ENCODE measurements at regions not wholly inside any gene's neighbourhood (a gene's known extent, or its start where the extent isn't known, plus 50 kb on each side); places are given as distances from the start of the nearest gene placed in this dataset.

GRCh38 chr21:24076179-24076578, 1531.1 kb downstream of the MRPL39 start:
- DNase-seq = no peak
- Histone ChIP-seq H3K4ac (ENCODE audit: low read depth, low read length) (no peak overlapping the region), H3K9me3 (ENCODE audit: insufficient read depth, low read depth, low read length) (no peaks in the 10 kb centered on the region), H3K27me3 (ENCODE audit: insufficient read depth, low read length) (no peaks in the 10 kb centered on the region), H2AK5ac (ENCODE audit: low read length) (no peak overlapping the region), H2BK12ac (ENCODE audit: low read length) (no peak overlapping the region), H3K36me3 (ENCODE audit: control insufficient read depth in 1 of 2, insufficient read depth in 2 of 2, low read length in 2 of 2) (no peaks in the 10 kb centered on the region), H3K79me2 (ENCODE audit: control insufficient read depth, insufficient read depth, low read length, poor library complexity) (no peaks in the 10 kb centered on the region), H2AFZ (ENCODE audit: insufficient read depth, low read length, poor library complexity) (no peak overlapping the region), H3K4me2 (ENCODE audit: low read length) (no peak overlapping the region), H2BK120ac (ENCODE audit: insufficient read depth, low read length, poor library complexity) (no peak overlapping the region), H4K8ac (ENCODE audit: low read depth, low read length) (no peak overlapping the region), H3K4me1 (ENCODE audit: control insufficient read depth in 1 of 2, insufficient read depth in 2 of 2, low read length in 2 of 2) (no peaks in the 10 kb centered on the region), H3K14ac (ENCODE audit: low read length) (no peak overlapping the region), H3K23ac (ENCODE audit: low read length) (no peak overlapping the region), H3K79me1 (ENCODE audit: low read length) (no peaks in the 10 kb centered on the region), H2BK5ac (ENCODE audit: low read depth, low read length, poor library complexity) (no peak overlapping the region), H3K27ac (ENCODE audit: low read depth, low read length) (no peak overlapping the region), H3K4me3 (ENCODE audit: low read depth, low read length) (no peak overlapping the region), H4K91ac (ENCODE audit: low read depth, low read length) (no peak overlapping the region), H4K12ac (ENCODE audit: low read depth, low read length) (no peak overlapping the region), H3K18ac (ENCODE audit: low read length) (no peak overlapping the region), H3K9ac (ENCODE audit: low read length) (no peak overlapping the region)

- H3K4ac ChIP-seq (ENCODE audit: low read depth, low read length) = no peak overlapping the region
- H3K79me1 ChIP-seq (ENCODE audit: low read length) = no peaks in the 10 kb centered on the region
- no peak overlapping the region for H2AK5ac ChIP-seq (ENCODE audit: low read length)
- H3K4me2 ChIP-seq (ENCODE audit: low read length) = no peak overlapping the region
- no peak overlapping the region for H3K4me3 ChIP-seq (ENCODE audit: low read depth, low read length)
- no peaks in the 10 kb centered on the region for H3K79me2 ChIP-seq (ENCODE audit: control insufficient read depth, insufficient read depth, low read length, poor library complexity)
- H3K9ac ChIP-seq (ENCODE audit: low read length) = no peak overlapping the region
- H2BK12ac ChIP-seq (ENCODE audit: low read length) = no peak overlapping the region
- no peak overlapping the region for H2BK5ac ChIP-seq (ENCODE audit: low read depth, low read length, poor library complexity)
- no peak for DNase-seq
- H3K9me3 ChIP-seq (ENCODE audit: insufficient read depth, low read depth, low read length) = no peaks in the 10 kb centered on the region
- no peak overlapping the region for H2AFZ ChIP-seq (ENCODE audit: insufficient read depth, low read length, poor library complexity)
- H4K91ac ChIP-seq (ENCODE audit: low read depth, low read length) = no peak overlapping the region
- no peak overlapping the region for H4K12ac ChIP-seq (ENCODE audit: low read depth, low read length)
- H3K14ac ChIP-seq (ENCODE audit: low read length) = no peak overlapping the region
- no CpG with 5 or more reads among the region's 3 CpGs for WGBS (ENCODE audit: extremely low coverage, insufficient coverage, insufficient read length)
- no peak overlapping the region for H4K8ac ChIP-seq (ENCODE audit: low read depth, low read length)
- H2BK120ac ChIP-seq (ENCODE audit: insufficient read depth, low read length, poor library complexity) = no peak overlapping the region
- H3K36me3 ChIP-seq (ENCODE audit: control insufficient read depth in 1 of 2, insufficient read depth in 2 of 2, low read length in 2 of 2) = no peaks in the 10 kb centered on the region
- no peak overlapping the region for H3K27ac ChIP-seq (ENCODE audit: low read depth, low read length)
- no peaks in the 10 kb centered on the region for H3K4me1 ChIP-seq (ENCODE audit: control insufficient read depth in 1 of 2, insufficient read depth in 2 of 2, low read length in 2 of 2)
- H3K18ac ChIP-seq (ENCODE audit: low read length) = no peak overlapping the region
- H3K23ac ChIP-seq (ENCODE audit: low read length) = no peak overlapping the region
- no peaks in the 10 kb centered on the region for H3K27me3 ChIP-seq (ENCODE audit: insufficient read depth, low read length)
These were observed 1551.6 kb downstream of the MRPL39 start for GRCh38 chr21:24055696-24056095.

DNA sequence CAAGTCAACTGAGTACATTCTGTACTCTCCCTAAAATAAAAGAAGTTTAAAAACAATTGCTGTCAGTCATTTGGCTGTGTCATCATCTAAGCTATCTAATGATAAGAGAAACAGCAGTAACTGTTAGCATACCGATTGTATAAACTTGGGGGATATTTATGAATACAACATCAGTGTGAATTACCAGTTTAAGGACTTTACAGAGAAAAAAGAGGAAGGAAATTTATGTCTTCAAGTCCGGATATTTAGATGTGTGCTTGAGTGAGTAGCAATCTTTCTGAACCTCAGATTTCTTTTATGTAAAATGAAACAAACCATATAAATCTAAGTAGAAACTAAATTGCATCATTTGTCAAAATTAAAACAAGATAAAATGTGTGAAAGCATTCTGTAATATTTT, 1557.0 kb downstream of the MRPL39 start:
- no CpG with 5 or more reads among the region's 2 CpGs for whole genome bisulfite sequencing (ENCODE audit: extremely low coverage, insufficient coverage, insufficient read length)
- Histone ChIP-seq H3K36me3 (ENCODE audit: control insufficient read depth in 1 of 2, insufficient read depth in 2 of 2, low read length in 2 of 2) (no peaks in the 10 kb centered on the region), H2BK12ac (ENCODE audit: low read length) (no peak overlapping the region), H2BK120ac (ENCODE audit: insufficient read depth, low read length, poor library complexity) (no peak overlapping the region), H2AK5ac (ENCODE audit: low read length) (no peak overlapping the region), H2BK5ac (ENCODE audit: low read depth, low read length, poor library complexity) (no peak overlapping the region), H3K27me3 (ENCODE audit: insufficient read depth, low read length) (no peaks in the 10 kb centered on the region), H2AFZ (ENCODE audit: insufficient read depth, low read length, poor library complexity) (no peak overlapping the region), H3K9me3 (ENCODE audit: insufficient read depth, low read depth, low read length) (no peaks in the 10 kb centered on the region), H3K27ac (ENCODE audit: low read depth, low read length) (no peak overlapping the region), H3K18ac (ENCODE audit: low read length) (no peak overlapping the region), H3K4ac (ENCODE audit: low read depth, low read length) (no peak overlapping the region), H3K9ac (ENCODE audit: low read length) (no peak overlapping the region), H3K4me3 (ENCODE audit: low read depth, low read length) (no peak overlapping the region), H3K4me1 (ENCODE audit: control insufficient read depth in 1 of 2, insufficient read depth in 2 of 2, low read length in 2 of 2) (no peaks in the 10 kb centered on the region), H3K4me2 (ENCODE audit: low read length) (no peak overlapping the region), H4K91ac (ENCODE audit: low read depth, low read length) (no peak overlapping the region), H3K79me2 (ENCODE audit: control insufficient read depth, insufficient read depth, low read length, poor library complexity) (no peaks in the 10 kb centered on the region), H4K8ac (ENCODE audit: low read depth, low read length) (no peak overlapping the region), H3K79me1 (ENCODE audit: low read length) (no peaks in the 10 kb centered on the region), H3K23ac (ENCODE audit: low read length) (no peak overlapping the region), H3K14ac (ENCODE audit: low read length) (no peak overlapping the region), H4K12ac (ENCODE audit: low read depth, low read length) (no peak overlapping the region)
- DNase-seq = no peak

- no peak overlapping the region for H2BK12ac ChIP-seq (ENCODE audit: low read length)
- no peak overlapping the region for H3K4me3 ChIP-seq (ENCODE audit: low read depth, low read length)
- H3K4me1 ChIP-seq (ENCODE audit: control insufficient read depth in 1 of 2, insufficient read depth in 2 of 2, low read length in 2 of 2) = no peaks in the 10 kb centered on the region
- no peak overlapping the region for H3K18ac ChIP-seq (ENCODE audit: low read length)
- no peak overlapping the region for H2AFZ ChIP-seq (ENCODE audit: insufficient read depth, low read length, poor library complexity)
- no peaks in the 10 kb centered on the region for H3K79me1 ChIP-seq (ENCODE audit: low read length)
- H4K8ac ChIP-seq (ENCODE audit: low read depth, low read length) = no peak overlapping the region
- no peaks in the 10 kb centered on the region for H3K9me3 ChIP-seq (ENCODE audit: insufficient read depth, low read depth, low read length)
- H3K4ac ChIP-seq (ENCODE audit: low read depth, low read length) = no peak overlapping the region
- no peak overlapping the region for H4K91ac ChIP-seq (ENCODE audit: low read depth, low read length)
- H2BK5ac ChIP-seq (ENCODE audit: low read depth, low read length, poor library complexity) = no peak overlapping the region
- no peak overlapping the region for H3K9ac ChIP-seq (ENCODE audit: low read length)
- H3K36me3 ChIP-seq (ENCODE audit: control insufficient read depth in 1 of 2, insufficient read depth in 2 of 2, low read length in 2 of 2) = no peaks in the 10 kb centered on the region
- WGBS (ENCODE audit: extremely low coverage, insufficient coverage, insufficient read length) = no CpG with 5 or more reads among the region's 6 CpGs
- no peaks in the 10 kb centered on the region for H3K27me3 ChIP-seq (ENCODE audit: insufficient read depth, low read length)
- H3K79me2 ChIP-seq (ENCODE audit: control insufficient read depth, insufficient read depth, low read length, poor library complexity) = no peaks in the 10 kb centered on the region
- H4K12ac ChIP-seq (ENCODE audit: low read depth, low read length) = no peak overlapping the region
- H2BK120ac ChIP-seq (ENCODE audit: insufficient read depth, low read length, poor library complexity) = no peak overlapping the region
- no peak overlapping the region for H3K23ac ChIP-seq (ENCODE audit: low read length)
- no peak overlapping the region for H3K27ac ChIP-seq (ENCODE audit: low read depth, low read length)
- no peak overlapping the region for H3K4me2 ChIP-seq (ENCODE audit: low read length)
- DNase-seq = no peak
- no peak overlapping the region for H2AK5ac ChIP-seq (ENCODE audit: low read length)
- H3K14ac ChIP-seq (ENCODE audit: low read length) = no peak overlapping the region
These were observed 1560.3 kb downstream of the MRPL39 start for GRCh38 chr21:24046829-24047443.
